RWPE1 (cell line): ENCODE measurements at regions not wholly inside any gene's neighbourhood (a gene's known extent, or its start where the extent isn't known, plus 50 kb on each side); places are given as distances from the start of the nearest gene placed in this dataset.

Experiments used
- CTCF ChIA-PET: fragments of 350-600 bp; sonication (Branson Sonifier 250); formaldehyde crosslinking; extraction: SDS; loops from one replicate; lab custom pipeline; 2021; lab: Yijun Ruan, JAX
- POLR2A ChIA-PET: fragments of 400-600 bp; formaldehyde crosslinking; extraction: SDS; loops from one replicate; lab custom pipeline; 2020; ENCODE audit warnings: antibody characterized with exemption; ENCODE audit not compliant: low non-redundant PET; lab: Yijun Ruan, JAX
- DNase-seq: peaks from one replicate; pipeline ENCODE4 v3.0.0; 2012; ENCODE audit warnings: low spot score
- H3K27ac ChIP-seq: fragments of 450-650 bp; 2 replicates; pipeline ENCODE4 v1.5.1; 2017
- TF ChIP-seq, protein P1 (sequence below): fragments of 450-650 bp; conservative IDR thresholded peaks from 2 replicates; pipeline ENCODE4 v1.5.1; 2017; ENCODE audit warnings: low read depth, mild to moderate bottlenecking

GRCh38 chr15:66855041-66855440, 153.0 kb downstream of the SMAD6 start:
- TF ChIP-seq, protein P1, sequence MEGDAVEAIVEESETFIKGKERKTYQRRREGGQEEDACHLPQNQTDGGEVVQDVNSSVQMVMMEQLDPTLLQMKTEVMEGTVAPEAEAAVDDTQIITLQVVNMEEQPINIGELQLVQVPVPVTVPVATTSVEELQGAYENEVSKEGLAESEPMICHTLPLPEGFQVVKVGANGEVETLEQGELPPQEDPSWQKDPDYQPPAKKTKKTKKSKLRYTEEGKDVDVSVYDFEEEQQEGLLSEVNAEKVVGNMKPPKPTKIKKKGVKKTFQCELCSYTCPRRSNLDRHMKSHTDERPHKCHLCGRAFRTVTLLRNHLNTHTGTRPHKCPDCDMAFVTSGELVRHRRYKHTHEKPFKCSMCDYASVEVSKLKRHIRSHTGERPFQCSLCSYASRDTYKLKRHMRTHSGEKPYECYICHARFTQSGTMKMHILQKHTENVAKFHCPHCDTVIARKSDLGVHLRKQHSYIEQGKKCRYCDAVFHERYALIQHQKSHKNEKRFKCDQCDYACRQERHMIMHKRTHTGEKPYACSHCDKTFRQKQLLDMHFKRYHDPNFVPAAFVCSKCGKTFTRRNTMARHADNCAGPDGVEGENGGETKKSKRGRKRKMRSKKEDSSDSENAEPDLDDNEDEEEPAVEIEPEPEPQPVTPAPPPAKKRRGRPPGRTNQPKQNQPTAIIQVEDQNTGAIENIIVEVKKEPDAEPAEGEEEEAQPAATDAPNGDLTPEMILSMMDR: no peak
- no peak overlapping the region for H3K27ac ChIP-seq

DNA sequence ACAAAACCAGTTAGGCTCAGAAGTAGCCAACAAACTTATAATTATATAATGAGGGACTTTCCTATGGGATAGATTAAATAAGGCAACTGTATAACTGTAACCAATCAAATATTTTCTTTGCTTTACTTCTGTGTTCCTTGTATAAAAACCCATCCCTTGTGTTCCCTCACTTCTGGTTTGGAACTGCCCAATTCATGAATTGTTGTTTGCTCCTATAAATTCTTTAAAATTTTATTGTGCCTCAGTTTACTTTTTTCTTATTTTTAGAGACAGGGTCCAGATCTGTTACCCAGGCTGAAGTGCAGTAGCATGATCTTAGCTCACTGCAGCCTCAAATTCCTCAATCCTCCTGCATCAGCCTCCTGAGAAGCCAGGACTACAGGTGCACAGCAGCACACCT, 155.7 kb downstream of the SMAD6 start:
- TF ChIP-seq, protein P1: no peak
- ChIA-PET CTCF (interaction anchor here (0.6 to 0.8 kb wide), 3 partner anchors 59 to 241 kb away, joined by 3 read pairs; no protein-coding TSS in a partner anchor), POLR2A (no interaction called here)
- H3K27ac ChIP-seq: no peak overlapping the region
- DNase-seq: no peak

More at GRCh38 chr15:66855041-66855440, 153.0 kb downstream of the SMAD6 start:
- no peak for DNase-seq
- CTCF ChIA-PET: interaction anchor here (0.6 kb wide), 1 partner anchor 88 kb away, joined by 3 read pairs; no protein-coding TSS in a partner anchor
- POLR2A ChIA-PET: no interaction called here

GRCh38 chr15:66858423-66859207, 156.6 kb downstream of the SMAD6 start:
- no peak overlapping the region for H3K27ac ChIP-seq
- CTCF ChIA-PET: interaction anchor here (0.6 to 0.8 kb wide), 4 partner anchors 60 to 242 kb away, joined by 3 to 5 read pairs (median 3); no protein-coding TSS in a partner anchor
- no peak for DNase-seq
- POLR2A ChIA-PET: no interaction called here
- TF ChIP-seq, protein P1: no peak

DNA sequence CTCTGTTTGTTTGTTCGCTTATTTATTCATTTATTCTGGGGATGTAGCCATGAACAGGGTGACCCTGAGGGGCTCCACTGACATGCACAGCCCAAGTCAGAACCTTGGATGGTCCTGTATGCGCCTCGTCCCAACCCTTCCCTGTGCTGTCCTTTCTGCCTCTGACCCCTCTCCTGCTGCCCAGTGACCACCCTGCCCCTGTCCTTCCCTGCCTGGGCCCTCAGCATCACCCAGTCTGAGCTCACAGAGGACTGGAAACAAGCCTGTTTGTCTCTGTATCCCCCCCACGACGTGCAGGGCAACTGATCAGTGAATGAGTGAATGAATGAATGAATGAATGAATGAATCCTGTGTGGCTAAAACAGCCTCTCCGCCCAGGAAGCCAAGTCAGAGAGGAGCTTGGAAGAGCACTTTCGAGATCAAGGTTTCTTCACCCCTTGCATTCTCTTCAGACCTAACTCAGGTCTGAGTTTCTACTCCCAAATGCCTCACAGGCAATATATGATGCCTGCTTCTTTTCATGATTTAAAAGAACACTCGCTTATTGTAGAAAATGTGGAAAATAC, 157.7 kb downstream of the SMAD6 start:
- DNase-seq: no peak
- ChIA-PET CTCF (interaction anchor here (0.6 kb wide), 1 partner anchor 294 kb away, joined by 4 read pairs; the partner anchor contains the start of gene LCTL), POLR2A (no interaction called here)
- no peak overlapping the region for H3K27ac ChIP-seq
- TF ChIP-seq, protein P1: no peak

- ChIA-PET POLR2A (no interaction called here), CTCF (interaction anchor here (0.7 to 1.6 kb wide), 2 partner anchors 10 to 14 kb away, joined by 5 to 6 read pairs; no protein-coding TSS in a partner anchor)
- H3K27ac ChIP-seq: no peak overlapping the region
- TF ChIP-seq, protein P1: no peak
- no peak for DNase-seq
Observed at GRCh38 chr15:66860844-66861243, 158.8 kb downstream of the SMAD6 start.
